Mesothelial cell of epicardium (in vitro differentiated cells): ENCODE measurements at regions not wholly inside any gene's neighbourhood (a gene's known extent, or its start where the extent isn't known, plus 50 kb on each side); places are given as distances from the start of the nearest gene placed in this dataset.
"Not testable (repeated sequence)": the region's sequence is repeated elsewhere in the genome, so short reads cannot be mapped to it uniquely, and the experiment has no call there.

Source experiments
- DNase-seq, 2 experiments: peaks; one replicate each; pipeline ENCODE4 v3.0.0; 2021; ENCODE audit warnings: low spot score in 2 of 2; ENCODE audit not compliant: unreplicated experiment in 2 of 2
- H3K27ac Mint-ChIP-seq: 2 replicates; pipeline ENCODE4 v1.8.0; 2021; ENCODE audit warnings: mixed read lengths
- H3K27me3 Mint-ChIP-seq: 2 replicates; pipeline ENCODE4 v1.8.0; 2021; ENCODE audit warnings: low read depth, mixed read lengths
- H3K36me3 Mint-ChIP-seq: 2 replicates; pipeline ENCODE4 v1.8.0; 2021; ENCODE audit warnings: mixed read lengths
- H3K4me1 Mint-ChIP-seq: 2 replicates; pipeline ENCODE4 v1.8.0; 2021; ENCODE audit warnings: mixed read lengths
- H3K4me3 Mint-ChIP-seq: 2 replicates; pipeline ENCODE4 v1.8.0; 2021; ENCODE audit warnings: mild to moderate bottlenecking, moderate library complexity, mixed read lengths
- H3K9me3 Mint-ChIP-seq: 2 replicates; pipeline ENCODE4 v1.8.0; 2021; ENCODE audit warnings: mixed read lengths
- TF ChIP-seq, protein P1 (sequence below): fragments of 200-600 bp; sonication (generic); IDR thresholded peaks from one replicate; pipeline ENCODE4 v1.5.0; 2021; ENCODE audit warnings: antibody characterized with exemption; ENCODE audit not compliant: unreplicated experiment

DNA sequence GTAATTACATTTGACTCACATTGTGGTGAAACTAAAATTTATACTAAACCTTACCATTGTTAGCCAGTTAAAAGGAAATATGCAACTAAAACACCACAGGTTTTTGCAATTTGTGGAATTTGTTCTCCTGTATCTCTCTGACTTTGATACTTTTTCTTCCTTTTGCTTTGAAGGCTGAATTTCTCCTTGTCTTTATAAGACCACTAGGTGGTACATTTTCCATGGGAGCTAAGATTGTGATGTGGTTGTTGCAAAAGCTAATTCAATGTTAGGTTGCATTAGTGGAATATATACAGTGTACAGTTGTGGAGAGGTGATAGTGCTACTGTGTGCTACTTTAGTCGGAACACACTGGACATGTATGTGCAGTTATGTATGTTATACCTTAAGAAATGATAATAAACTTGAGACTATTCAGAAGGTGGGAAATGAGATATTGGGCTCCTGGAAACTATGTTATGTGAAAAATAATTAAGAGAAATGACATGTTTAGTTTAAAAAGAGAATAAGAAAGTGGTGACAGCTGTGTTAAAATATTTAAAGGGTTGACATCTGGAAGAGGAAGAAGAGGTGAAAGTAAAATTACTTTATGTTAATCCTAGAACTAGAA, 70.3 kb downstream of the ARL9 start:
- no peak for DNase-seq
- no peak overlapping the region for H3K27ac Mint-ChIP-seq
- H3K4me1 Mint-ChIP-seq, result peaks cover 1% of the 10 kb centered on the region
- H3K27me3 Mint-ChIP-seq, result peaks cover 8% of the 10 kb centered on the region
- TF ChIP-seq, protein P1, sequence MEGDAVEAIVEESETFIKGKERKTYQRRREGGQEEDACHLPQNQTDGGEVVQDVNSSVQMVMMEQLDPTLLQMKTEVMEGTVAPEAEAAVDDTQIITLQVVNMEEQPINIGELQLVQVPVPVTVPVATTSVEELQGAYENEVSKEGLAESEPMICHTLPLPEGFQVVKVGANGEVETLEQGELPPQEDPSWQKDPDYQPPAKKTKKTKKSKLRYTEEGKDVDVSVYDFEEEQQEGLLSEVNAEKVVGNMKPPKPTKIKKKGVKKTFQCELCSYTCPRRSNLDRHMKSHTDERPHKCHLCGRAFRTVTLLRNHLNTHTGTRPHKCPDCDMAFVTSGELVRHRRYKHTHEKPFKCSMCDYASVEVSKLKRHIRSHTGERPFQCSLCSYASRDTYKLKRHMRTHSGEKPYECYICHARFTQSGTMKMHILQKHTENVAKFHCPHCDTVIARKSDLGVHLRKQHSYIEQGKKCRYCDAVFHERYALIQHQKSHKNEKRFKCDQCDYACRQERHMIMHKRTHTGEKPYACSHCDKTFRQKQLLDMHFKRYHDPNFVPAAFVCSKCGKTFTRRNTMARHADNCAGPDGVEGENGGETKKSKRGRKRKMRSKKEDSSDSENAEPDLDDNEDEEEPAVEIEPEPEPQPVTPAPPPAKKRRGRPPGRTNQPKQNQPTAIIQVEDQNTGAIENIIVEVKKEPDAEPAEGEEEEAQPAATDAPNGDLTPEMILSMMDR, result peak; percentile 47
- no peak overlapping the region for H3K4me3 Mint-ChIP-seq
- H3K36me3 Mint-ChIP-seq, result no peaks in the 10 kb centered on the region
- H3K9me3 Mint-ChIP-seq, result peaks cover 8% of the 10 kb centered on the region

DNA sequence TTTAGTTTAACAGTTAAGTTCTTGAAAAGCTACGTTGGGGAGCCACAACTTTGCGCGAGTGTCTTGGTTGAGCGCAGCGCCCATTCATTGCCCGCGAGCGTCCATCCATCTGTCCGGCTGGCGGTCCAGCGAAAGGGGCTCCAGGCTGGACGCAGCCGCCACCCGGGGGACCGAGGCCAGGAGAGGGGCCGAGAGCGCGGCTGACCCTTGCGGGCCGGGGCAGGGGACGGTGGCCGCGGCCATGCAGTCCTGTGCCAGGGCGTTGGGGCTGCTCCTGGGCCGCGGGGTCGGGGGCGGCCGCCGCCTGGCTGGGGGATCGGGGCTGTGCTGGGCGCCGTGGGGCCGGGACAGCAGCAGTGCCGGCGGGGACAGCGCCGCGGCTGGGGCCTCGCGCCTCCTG, 86.8 kb downstream of the ARL9 start:
- not testable (repeated sequence) for H3K4me3 Mint-ChIP-seq, H3K36me3 Mint-ChIP-seq, H3K27ac Mint-ChIP-seq, DNase-seq, H3K4me1 Mint-ChIP-seq
- peaks cover 18% of the 10 kb centered on the region for H3K9me3 Mint-ChIP-seq
- H3K27me3 Mint-ChIP-seq, result peaks cover 14% of the 10 kb centered on the region
